AG04449 (cell line): ENCODE measurements at regions not wholly inside any gene's neighbourhood (a gene's known extent, or its start where the extent isn't known, plus 50 kb on each side); places are given as distances from the start of the nearest gene placed in this dataset.

Source experiments
- CTCF ChIA-PET: fragments of 350-600 bp; formaldehyde crosslinking; extraction: SDS; loops from one replicate; lab custom pipeline; 2021; ENCODE audit warnings: antibody characterized with exemption; lab: Yijun Ruan, JAX
- POLR2A ChIA-PET: fragments of 400-600, 350-600 bp; formaldehyde crosslinking; extraction: SDS; loops from one replicate; lab custom pipeline; 2020; ENCODE audit warnings: antibody characterized with exemption, inconsistent platforms; lab: Yijun Ruan, JAX
- DNase-seq: peaks from one replicate; pipeline ENCODE4 v3.0.0-alpha.2; 2010; ENCODE audit warnings: low read depth, low spot score
- H3K4me3 ChIP-seq: 2 replicates; pipeline ENCODE4 v1.5.1; 2011; ENCODE audit warnings: low read depth, mild to moderate bottlenecking, control low read depth, low read length
- TF ChIP-seq, protein P1 (sequence below): IDR thresholded peaks from one replicate; pipeline ENCODE4 v1.5.1; 2011; ENCODE audit warnings: mild to moderate bottlenecking, moderate library complexity, low read length, control low read depth, inconsistent platforms; ENCODE audit not compliant: insufficient read depth; ENCODE audit errors: missing control alignments

DNA sequence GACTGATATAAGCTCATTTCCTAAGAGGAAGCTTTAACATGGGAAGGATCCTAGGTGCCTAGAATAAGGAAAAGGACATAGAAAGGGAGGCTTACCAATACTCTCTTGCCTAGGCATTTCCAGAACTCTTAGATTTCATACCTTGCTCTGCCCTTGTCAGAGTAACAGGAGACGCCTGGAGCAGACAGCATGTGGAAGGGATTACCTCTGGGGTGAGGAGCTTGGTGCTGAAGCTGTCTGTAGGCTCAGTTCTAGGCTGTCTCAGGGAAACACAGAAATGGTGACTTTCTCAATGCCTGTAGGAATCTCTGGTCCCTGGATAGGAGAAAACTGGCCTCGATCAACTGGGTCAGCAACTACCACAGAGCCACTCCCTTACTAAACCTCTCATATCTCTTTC is 150.0 kb downstream of the SLC4A3 start:
- POLR2A ChIA-PET: no interaction called here
- DNase-seq: no peak
- TF ChIP-seq, protein P1, sequence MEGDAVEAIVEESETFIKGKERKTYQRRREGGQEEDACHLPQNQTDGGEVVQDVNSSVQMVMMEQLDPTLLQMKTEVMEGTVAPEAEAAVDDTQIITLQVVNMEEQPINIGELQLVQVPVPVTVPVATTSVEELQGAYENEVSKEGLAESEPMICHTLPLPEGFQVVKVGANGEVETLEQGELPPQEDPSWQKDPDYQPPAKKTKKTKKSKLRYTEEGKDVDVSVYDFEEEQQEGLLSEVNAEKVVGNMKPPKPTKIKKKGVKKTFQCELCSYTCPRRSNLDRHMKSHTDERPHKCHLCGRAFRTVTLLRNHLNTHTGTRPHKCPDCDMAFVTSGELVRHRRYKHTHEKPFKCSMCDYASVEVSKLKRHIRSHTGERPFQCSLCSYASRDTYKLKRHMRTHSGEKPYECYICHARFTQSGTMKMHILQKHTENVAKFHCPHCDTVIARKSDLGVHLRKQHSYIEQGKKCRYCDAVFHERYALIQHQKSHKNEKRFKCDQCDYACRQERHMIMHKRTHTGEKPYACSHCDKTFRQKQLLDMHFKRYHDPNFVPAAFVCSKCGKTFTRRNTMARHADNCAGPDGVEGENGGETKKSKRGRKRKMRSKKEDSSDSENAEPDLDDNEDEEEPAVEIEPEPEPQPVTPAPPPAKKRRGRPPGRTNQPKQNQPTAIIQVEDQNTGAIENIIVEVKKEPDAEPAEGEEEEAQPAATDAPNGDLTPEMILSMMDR: no peak
- CTCF ChIA-PET: no interaction called here
- no peak overlapping the region for H3K4me3 ChIP-seq

DNA sequence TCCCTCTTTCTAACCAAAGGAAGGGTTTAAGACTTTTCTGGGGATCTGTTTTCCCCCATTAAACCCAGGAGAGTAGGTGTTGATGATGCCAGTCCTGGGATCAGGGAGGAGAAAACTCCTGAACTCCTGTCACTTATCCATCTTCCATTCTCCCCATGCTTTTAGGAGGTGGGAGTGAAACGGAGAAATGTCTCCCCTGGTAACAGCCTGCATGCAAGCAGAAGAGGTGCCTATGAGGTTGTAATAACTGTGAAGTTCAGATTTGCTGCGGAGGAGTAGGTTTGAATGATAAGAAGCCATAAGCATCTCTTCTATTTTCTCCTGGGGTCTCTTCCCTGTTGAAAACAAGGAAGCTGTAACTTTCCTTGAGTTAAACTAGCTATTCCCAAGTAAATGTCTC is 150.8 kb downstream of the SLC4A3 start:
- H3K4me3 ChIP-seq: no peak overlapping the region
- TF ChIP-seq, protein P1: no peak
- POLR2A ChIA-PET: no interaction called here
- no peak for DNase-seq
- CTCF ChIA-PET: no interaction called here

DNA sequence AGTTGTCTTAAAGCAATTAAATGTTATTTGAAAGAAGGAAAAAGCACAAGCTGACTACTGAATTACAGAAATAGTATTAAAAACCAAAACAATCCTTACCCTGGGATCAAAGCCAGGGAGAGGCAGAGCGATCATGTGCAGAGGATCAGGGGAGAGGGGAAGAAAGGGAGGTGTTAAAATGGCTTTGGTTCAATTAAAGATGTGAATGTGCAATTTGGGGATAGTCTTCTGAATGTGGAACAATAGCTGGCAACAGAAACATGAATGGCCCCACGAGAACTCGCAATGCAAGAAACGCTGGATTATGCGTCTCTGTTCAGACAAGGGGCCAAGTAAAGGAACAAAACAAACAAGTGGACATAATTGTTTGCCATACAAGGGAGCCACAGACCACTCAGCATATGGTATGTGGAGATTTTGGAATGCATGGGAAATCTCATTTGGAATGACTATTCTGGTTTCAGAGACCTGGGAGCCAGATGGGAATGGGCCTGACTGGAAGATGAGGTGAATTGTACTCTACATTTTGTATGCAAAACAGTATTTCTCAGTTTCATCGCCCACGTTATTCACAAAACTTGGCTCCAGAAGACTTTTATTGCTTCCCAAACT is 155.4 kb downstream of the SLC4A3 start:
- CTCF ChIA-PET: no interaction called here
- DNase-seq: no peak

DNA sequence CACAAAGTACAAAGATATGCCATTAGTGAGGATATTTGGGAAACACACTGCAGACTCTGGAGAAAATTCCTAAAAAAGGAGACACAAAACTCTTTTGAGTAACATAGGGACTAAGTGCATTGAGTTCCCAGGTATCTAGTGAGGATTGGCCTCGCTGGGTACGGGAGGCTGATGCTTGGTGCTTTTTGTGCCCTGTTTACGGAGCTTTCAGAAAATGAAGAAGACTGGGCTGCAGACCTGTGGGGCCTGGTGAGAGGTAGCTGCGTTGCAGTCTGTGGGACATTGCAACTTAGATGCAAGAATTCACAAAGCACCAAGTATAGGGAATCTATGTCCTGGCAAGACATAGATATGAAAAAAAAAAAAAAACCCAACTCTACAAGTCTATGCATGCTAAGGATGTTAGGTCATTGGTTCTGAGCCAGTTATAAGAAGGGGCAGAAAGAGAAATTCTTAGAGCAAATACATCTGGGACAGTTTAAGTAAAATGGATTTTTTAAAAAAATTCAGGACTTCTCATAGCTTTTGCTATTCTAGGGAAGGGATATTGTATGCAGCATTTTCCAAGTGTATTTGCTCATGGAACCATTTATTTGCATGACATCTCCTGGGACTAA is 156.0 kb downstream of the SLC4A3 start:
- ChIA-PET POLR2A (no interaction called here), CTCF (no interaction called here)
- TF ChIP-seq, protein P1: no peak
- DNase-seq: no peak
- no peak overlapping the region for H3K4me3 ChIP-seq

More for the DNA sequence above, 155.4 kb downstream of the SLC4A3 start:
- TF ChIP-seq, protein P1: no peak
- POLR2A ChIA-PET: no interaction called here
- H3K4me3 ChIP-seq: no peak overlapping the region

DNA sequence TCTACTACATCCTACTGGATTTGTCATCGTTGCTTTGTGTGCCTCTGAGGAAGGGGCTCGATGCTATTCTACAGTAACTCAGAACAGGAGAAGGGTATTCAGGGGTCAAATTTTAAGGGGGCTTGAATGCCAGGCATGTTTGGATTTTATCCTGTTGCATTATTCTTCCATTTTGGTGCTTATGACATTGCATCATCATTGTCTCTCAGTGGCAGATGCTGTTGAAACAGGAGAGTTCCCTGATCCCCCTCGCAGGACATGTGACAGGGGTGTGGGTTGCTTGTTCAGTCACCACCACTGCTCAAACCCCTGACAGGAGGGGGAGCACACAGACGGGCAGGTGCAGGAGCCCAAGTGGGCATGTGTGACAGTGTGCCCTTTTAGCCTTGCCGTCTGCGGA is 156.7 kb downstream of the SLC4A3 start:
- ChIA-PET POLR2A (no interaction called here), CTCF (no interaction called here)
- DNase-seq: no peak
- H3K4me3 ChIP-seq: no peak overlapping the region
- TF ChIP-seq, protein P1: no peak

DNA sequence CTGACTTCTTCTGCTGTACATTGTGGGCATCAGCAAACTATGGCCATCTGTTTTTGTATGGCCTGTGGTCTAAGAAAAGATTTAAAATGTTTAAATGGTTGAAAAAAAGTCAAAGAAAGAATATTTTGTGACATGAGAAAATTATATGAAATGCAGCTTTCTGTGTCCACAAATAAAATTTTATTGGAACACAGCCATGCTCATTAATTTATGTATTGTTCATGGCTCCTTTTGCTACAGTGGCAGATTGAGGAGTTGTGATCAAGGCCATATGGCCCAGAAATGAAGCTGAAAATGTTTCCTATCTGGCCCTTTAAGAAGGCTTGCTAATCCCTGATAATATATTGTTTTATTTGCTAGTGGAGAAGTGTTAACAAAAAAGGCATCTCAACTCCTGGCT is 162.0 kb downstream of the SLC4A3 start:
- POLR2A ChIA-PET: no interaction called here
- H3K4me3 ChIP-seq: no peak overlapping the region
- TF ChIP-seq, protein P1: no peak
- no peak for DNase-seq
- CTCF ChIA-PET: no interaction called here
